PFSK-1 (cell line): ENCODE measurements at regions not wholly inside any gene's neighbourhood (a gene's known extent, or its start where the extent isn't known, plus 50 kb on each side); places are given as distances from the start of the nearest gene placed in this dataset.

Source experiments
- POLR2AphosphoS5 ChIP-seq: IDR thresholded peaks from 2 replicates; pipeline ENCODE4 v1.6.1; 2012; ENCODE audit warnings: low read depth, mild to moderate bottlenecking, control low read depth, low read length, moderate library complexity
- SIN3A ChIP-seq: IDR thresholded peaks from 2 replicates; pipeline ENCODE4 v1.6.1; 2012; ENCODE audit warnings: mild to moderate bottlenecking, low read length, moderate library complexity, borderline replicate concordance; ENCODE audit not compliant: insufficient read depth

- TF ChIP-seq POLR2AphosphoS5 (no peak), SIN3A (no peak)
Measured at GRCh38 chr2:145650226-145650625, 1130.3 kb upstream of the ZEB2 start.
